Skeletal muscle cell (primary cell): ENCODE measurements at regions not wholly inside any gene's neighbourhood (a gene's known extent, or its start where the extent isn't known, plus 50 kb on each side); places are given as distances from the start of the nearest gene placed in this dataset.
"Not testable (repeated sequence)": the region's sequence is repeated elsewhere in the genome, so short reads cannot be mapped to it uniquely, and the experiment has no call there.

Experiments
- DNase-seq: peaks from one replicate; pipeline ENCODE4 v3.0.0-alpha.2; 2010; ENCODE audit warnings: low read depth
- H3K4me3 ChIP-seq: 2 replicates; pipeline ENCODE4 v1.5.1; 2011; ENCODE audit warnings: low read depth, mild to moderate bottlenecking, control low read depth, low read length, moderate library complexity

DNA sequence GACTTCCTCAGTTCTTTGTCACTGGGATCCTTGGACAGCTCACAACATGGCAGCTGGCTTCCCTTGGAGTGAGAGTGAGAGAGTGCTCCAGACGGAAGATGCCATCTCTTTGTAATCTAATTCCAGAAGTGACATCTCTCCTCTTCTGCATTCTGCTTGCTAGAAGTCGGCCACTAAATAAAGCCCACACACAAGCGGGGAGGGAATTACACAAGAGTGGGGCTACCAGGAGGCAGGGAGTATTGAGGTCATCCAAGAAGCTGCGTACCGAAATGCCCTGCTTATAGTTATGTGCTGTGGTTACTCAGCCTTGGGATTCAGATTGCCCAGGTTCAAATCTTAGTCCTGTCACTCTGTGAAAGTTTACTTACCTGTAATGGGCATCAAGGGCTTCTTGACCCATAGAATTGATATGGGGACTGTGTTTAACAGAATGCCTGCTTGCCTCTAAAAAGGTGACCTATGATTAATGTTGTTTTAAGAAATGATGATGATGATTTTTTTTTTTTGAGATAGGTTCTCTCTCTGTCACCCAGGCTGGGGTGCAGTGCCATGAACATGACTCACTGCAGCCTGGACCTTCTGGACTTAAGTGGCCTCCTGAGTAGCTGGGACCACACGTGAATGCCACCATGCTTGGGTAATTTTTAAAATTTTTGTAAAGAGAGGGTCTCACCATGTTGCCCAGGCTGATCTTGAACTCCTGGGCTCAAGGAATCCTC, 120.9 kb upstream of the HS3ST2 start:
- DNase-seq: no peak
- no peak overlapping the region for H3K4me3 ChIP-seq

- H3K4me3 ChIP-seq: no peak overlapping the region
- DNase-seq: no peak
These were observed 120.2 kb upstream of the HS3ST2 start for GRCh38 chr16:22693638-22694340.

DNA sequence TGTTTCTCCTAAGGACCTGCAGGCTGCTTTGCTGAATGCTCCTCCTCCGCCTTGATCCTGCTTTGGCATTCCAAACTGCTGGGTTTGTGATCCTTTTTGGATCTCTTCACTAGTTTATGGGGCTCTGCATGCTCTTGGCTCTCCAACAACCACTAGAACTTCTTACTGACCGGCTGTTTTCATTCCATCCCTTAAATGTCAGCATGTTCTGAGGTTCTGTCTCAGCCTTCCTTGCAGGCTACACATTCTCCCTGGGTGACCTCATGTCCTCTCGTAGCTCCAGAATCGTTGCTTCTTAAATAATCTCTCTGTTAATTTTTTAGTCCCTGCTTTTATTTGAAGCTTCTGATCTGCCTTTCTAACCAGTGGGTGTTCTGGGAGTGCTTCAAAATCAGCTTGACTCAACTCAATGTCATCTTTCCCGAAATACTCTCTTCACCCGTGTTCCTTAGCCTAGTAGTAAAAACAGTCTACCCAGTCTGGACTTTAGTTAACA, 119.0 kb upstream of the HS3ST2 start:
- H3K4me3 ChIP-seq: no peak overlapping the region
- peak; percentile 48 for DNase-seq

- H3K4me3 ChIP-seq, DNase-seq: not testable (repeated sequence)
These were observed 118.2 kb upstream of the HS3ST2 start for GRCh38 chr16:22695773-22696172.

DNA sequence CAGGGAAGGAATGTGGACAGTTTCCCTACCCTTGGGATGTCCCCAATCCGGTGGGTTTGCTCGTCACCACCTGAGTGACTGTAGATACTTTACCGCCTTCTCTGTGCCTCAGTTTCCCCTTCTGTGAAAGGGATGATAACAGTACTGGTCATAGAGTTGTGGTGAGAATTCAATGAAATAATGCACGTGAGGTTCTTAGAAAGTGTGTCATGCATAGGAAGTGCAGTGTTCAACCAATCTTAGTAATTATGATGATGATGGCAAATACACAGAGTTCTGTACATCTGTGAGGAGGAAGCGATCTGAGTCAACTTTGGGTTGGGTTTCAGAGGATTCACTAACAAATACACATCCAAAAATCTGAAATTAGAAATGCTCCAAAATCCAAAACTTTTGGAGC, 114.6 kb upstream of the HS3ST2 start:
- H3K4me3 ChIP-seq: no peak overlapping the region
- no peak for DNase-seq

- no peak overlapping the region for H3K4me3 ChIP-seq
- DNase-seq: no peak
These were observed 108.2 kb upstream of the HS3ST2 start for GRCh38 chr16:22705799-22706198.

GRCh38 chr16:22710326-22710725, 103.6 kb upstream of the HS3ST2 start:
- no peak overlapping the region for H3K4me3 ChIP-seq
- DNase-seq: no peak

GRCh38 chr16:22711847-22712246, 102.1 kb upstream of the HS3ST2 start:
- DNase-seq: no peak
- no peak overlapping the region for H3K4me3 ChIP-seq

- H3K4me3 ChIP-seq: no peak overlapping the region
These were observed 101.5 kb upstream of the HS3ST2 start for GRCh38 chr16:22712471-22712870.

GRCh38 chr16:22718598-22718997, 95.4 kb upstream of the HS3ST2 start:
- not testable (repeated sequence) for DNase-seq, H3K4me3 ChIP-seq

More at GRCh38 chr16:22712471-22712870, 101.5 kb upstream of the HS3ST2 start:
- no peak for DNase-seq

GRCh38 chr16:22719945-22720344, 94.0 kb upstream of the HS3ST2 start:
- DNase-seq: no peak
- no peak overlapping the region for H3K4me3 ChIP-seq

- no peak overlapping the region for H3K4me3 ChIP-seq
- no peak for DNase-seq
These were observed 92.4 kb upstream of the HS3ST2 start for GRCh38 chr16:22721511-22722100.

DNA sequence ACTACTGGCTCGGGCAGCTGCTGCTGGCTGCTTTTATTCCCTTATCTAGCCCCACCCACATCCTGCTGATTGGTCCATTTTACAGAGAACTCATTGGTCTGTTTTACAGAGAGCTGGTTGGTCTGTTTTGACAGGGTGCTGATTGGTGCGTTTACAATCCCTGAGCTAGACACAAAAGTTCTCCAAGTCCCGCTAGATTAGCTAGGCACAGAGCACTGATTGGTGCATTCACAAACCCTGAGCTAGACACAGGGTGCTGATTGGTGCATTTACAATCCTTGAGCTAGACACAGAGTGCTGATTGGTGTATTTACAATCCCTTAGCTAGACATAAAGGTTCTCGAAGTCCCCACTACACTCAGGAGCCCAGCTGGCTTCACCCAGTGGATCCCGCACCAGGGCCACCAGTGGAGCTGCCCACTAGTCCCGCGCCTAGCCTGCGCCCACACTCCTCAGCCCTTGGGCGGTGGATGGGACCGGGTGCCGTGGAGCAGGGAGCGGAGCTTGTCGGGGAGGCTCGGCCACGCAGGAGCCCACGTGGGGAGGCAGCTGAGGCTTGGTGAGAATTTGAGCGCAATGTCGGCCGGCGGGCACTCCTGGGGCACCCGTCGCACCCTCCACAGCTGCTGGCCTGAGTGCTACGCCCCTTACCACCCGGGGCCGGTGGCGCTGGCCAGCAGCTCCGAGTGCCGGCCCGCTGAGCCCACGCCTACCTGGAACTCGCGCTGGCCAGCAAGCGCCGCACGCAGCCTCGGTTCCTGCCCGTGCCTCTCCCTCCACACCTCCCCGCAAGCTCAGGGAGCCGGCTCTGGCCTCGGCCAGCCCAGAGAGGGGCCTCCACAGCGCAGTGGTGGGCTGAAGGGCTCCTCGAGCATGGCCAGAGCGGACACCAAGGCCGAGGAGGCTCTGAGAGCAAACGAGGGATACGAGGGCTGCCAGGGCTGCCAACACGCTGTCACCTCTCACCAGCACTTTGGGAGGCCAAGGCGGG, 91.1 kb upstream of the HS3ST2 start:
- not testable (repeated sequence) for H3K4me3 ChIP-seq, DNase-seq

DNA sequence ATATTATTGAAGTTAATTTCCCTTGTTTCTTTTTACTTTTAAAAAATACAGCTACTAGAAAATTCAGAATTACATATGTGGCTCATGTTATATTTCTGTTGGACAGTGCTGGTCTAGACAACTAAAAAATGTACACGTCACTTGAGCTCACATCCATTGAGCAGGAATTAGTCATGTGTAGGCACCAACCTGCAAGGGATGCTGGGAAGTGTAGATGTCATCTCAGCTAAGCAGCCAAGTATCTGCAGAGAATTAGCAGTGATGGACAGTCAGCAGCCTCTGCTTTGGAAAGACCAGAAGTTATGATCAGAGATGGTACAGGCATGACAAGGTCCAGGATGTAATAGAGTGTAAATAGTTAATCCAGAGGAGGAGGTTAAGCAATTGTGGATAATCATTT, 87.1 kb upstream of the HS3ST2 start:
- no peak overlapping the region for H3K4me3 ChIP-seq
- DNase-seq: no peak

DNA sequence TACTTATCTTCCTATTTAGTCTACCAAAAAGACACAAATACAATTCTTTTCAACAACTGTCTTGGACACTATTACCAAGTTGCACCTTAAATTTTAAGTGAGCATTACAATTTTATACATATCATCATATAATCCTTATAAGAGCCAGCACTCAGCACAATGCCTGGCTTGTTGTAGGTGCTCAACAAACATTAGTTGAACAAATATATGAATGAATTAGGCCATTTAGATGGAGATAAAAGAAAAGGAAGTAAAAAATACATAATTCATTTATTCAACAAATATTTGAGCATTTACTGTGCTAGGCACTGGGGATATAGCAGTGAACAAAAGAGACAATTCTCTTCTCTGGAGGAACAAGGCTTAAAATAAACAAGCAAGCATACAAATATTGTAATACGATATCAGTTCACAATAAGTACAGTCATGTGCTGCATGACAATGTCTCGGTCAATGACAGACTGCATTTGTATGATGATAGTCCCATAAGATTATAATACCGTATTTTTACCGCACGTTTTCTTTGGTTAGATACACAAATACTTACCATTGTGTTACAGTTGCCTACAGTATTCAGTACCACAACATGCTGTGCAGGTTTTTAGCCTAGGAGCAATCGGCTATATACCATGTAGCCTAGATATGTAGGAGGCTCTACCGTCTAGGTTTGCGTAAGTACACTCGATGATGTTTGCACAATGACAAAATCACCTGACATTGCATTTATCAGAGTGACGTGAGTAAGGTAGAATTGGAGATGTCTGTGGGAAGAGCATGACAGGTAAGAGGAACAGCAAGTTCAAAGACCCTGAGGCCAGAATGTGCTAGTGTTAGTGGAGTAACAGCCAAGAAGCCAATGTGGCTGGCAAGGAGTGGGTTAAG, 86.4 kb upstream of the HS3ST2 start:
- no peak for DNase-seq

DNA sequence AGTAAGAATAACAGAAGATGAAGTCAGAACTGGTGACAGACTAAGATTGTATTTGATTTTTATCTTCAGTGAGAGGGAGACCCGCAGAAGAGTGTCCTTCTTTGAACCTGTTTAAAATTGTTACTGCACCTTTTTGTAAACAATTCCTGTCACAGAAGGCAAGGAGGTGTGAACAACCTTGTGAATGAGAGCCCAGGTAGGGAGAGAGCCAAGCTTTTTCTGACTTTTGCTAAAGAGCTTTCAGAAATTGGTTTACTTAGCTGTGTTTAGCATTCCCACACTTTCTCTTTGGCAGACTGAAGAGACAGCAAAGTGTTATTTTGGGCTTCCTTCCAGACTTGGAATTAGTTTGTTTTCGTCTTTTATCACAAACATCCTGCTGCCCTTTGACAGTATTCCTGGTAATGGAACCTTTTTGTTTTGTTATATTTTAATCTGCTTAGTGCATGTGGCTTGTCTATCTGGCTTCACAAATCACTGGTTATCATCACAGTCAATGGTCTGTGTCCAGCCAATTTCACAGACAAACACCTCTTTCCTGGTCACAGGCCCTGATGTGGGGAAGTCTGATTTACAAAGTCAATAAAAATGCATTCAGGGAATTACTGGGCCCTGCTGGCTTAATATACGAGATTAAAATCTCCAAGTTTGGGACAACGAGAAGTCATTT, 85.7 kb upstream of the HS3ST2 start:
- H3K4me3 ChIP-seq: no peak overlapping the region
- no peak for DNase-seq

More for the DNA sequence above, 86.4 kb upstream of the HS3ST2 start:
- H3K4me3 ChIP-seq: no peak overlapping the region

- no peak overlapping the region for H3K4me3 ChIP-seq
- no peak for DNase-seq
These were observed 81.6 kb upstream of the HS3ST2 start for GRCh38 chr16:22732400-22732799.

GRCh38 chr16:22732959-22733358, 81.0 kb upstream of the HS3ST2 start:
- H3K4me3 ChIP-seq: no peak overlapping the region
- DNase-seq: no peak
